Peyer's patch (tissue), 4 donors: ENCODE measurements at regions not wholly inside any gene's neighbourhood (a gene's known extent, or its start where the extent isn't known, plus 50 kb on each side); places are given as distances from the start of the nearest gene placed in this dataset.

Experiments
- CTCF ChIP-seq, 6 experiments: fragments of 450-650 bp in 4 of 6; fragments of 200-600 bp in 2 of 6; sonication (generic) in 1 of 6; IDR thresholded peaks; one replicate each; pipeline ENCODE4 v1.5.1; 2017 to 2019; ENCODE audit warnings: antibody characterized with exemption in 6 of 6, mild to moderate bottlenecking in 3 of 6, moderate library complexity in 1 of 6
- POLR2A ChIP-seq, 2 donors: fragments of 450-650 bp; IDR thresholded peaks; one replicate each; pipeline ENCODE4 v1.5.1; 2017; ENCODE audit warnings: antibody characterized with exemption in 2 of 2, mild to moderate bottlenecking in 2 of 2, moderate library complexity in 2 of 2

GRCh38 chr7:136424058-136424457 lies 444.4 kb upstream of the CHRM2 start:
- no peak for TF ChIP-seq CTCF (IDR thresholded peaks at IDR 0.05)
- TF ChIP-seq POLR2A (IDR thresholded peaks at IDR 0.05): no peak
